WTC11 (cell line): ENCODE measurements at regions not wholly inside any gene's neighbourhood (a gene's known extent, or its start where the extent isn't known, plus 50 kb on each side); places are given as distances from the start of the nearest gene placed in this dataset.

Experiments
- ATAC-seq: fragments of 200-7000 bp; cut with Tn5 transposase; 2 replicates; pipeline ENCODE4 v1.10.0; 2021; ENCODE audit warnings: mild to moderate bottlenecking, moderate library complexity
- CTCF ChIA-PET: fragments of 300-600 bp; sonication (Branson Sonifier 250); formaldehyde crosslinking; loops from one replicate; lab custom pipeline; 2021; ENCODE audit warnings: antibody characterized with exemption; lab: Charles Lee
- POLR2A ChIA-PET: fragments of 350-600 bp; sonication (Branson Sonifier 250); formaldehyde crosslinking; loops from one replicate; lab custom pipeline; 2021; ENCODE audit warnings: antibody characterized with exemption; lab: Charles Lee
- DNase-seq: peaks from one replicate; pipeline ENCODE4 v3.0.0; 2021; ENCODE audit warnings: low spot score
- H3K27ac Mint-ChIP-seq: 2 replicates; pipeline ENCODE4 v1.8.0; 2021; ENCODE audit warnings: mixed read lengths
- H3K27me3 Mint-ChIP-seq: 2 replicates; pipeline ENCODE4 v1.8.0; 2021; ENCODE audit warnings: low read depth, mild to moderate bottlenecking, moderate library complexity, mixed read lengths
- H3K36me3 Mint-ChIP-seq: 2 replicates; pipeline ENCODE4 v1.8.0; 2021; ENCODE audit warnings: mixed read lengths
- H3K4me1 Mint-ChIP-seq: 2 replicates; pipeline ENCODE4 v1.8.0; 2022; ENCODE audit warnings: mixed read lengths
- H3K4me3 Mint-ChIP-seq: 2 replicates; pipeline ENCODE4 v1.8.0; 2021; ENCODE audit warnings: mild to moderate bottlenecking, moderate library complexity, mixed read lengths
- H3K9me3 Mint-ChIP-seq: 2 replicates; pipeline ENCODE4 v1.8.0; 2021; ENCODE audit warnings: mixed read lengths
- ARID4B ChIP-seq: sonication (generic); formaldehyde crosslinking; IDR thresholded peaks from 2 replicates; pipeline ENCODE4 v1.8.0; 2023; ENCODE audit warnings: missing genetic modification reagents, mild to moderate bottlenecking, borderline replicate concordance
- CBFB ChIP-seq: sonication (generic); formaldehyde crosslinking; IDR thresholded peaks from 2 replicates; pipeline ENCODE4 v1.8.1; 2022; ENCODE audit warnings: mild to moderate bottlenecking, low read depth, missing genetic modification reagents
- CDX4 ChIP-seq: fragments of 250-450 bp; sonication (Bioruptor Pico); IDR thresholded peaks from 2 replicates; pipeline ENCODE4 v1.9.0; 2021; ENCODE audit warnings: moderate library complexity, mild to moderate bottlenecking, inconsistent platforms, borderline replicate concordance
- CREM ChIP-seq: sonication (generic); formaldehyde crosslinking; IDR thresholded peaks from 2 replicates; pipeline ENCODE4 v1.8.1; 2022; ENCODE audit warnings: mild to moderate bottlenecking, missing genetic modification reagents, moderate library complexity
- EMX1 ChIP-seq: fragments of 250-450 bp; sonication (Bioruptor Pico); IDR thresholded peaks from 2 replicates; pipeline ENCODE4 v1.8.0; 2021; ENCODE audit warnings: mild to moderate bottlenecking
- ERG ChIP-seq: fragments of 250-450 bp; sonication (Bioruptor Pico); IDR thresholded peaks from 2 replicates; pipeline ENCODE4 v1.8.0; 2021; ENCODE audit warnings: mild to moderate bottlenecking
- FOXJ3 ChIP-seq: sonication (generic); formaldehyde crosslinking; IDR thresholded peaks from 2 replicates; pipeline ENCODE4 v1.9.0; 2021; ENCODE audit warnings: missing genetic modification reagents, mild to moderate bottlenecking, borderline replicate concordance
- GABPB1 ChIP-seq: sonication (generic); formaldehyde crosslinking; IDR thresholded peaks from 2 replicates; pipeline ENCODE4 v1.8.1; 2023; ENCODE audit warnings: mild to moderate bottlenecking, missing genetic modification reagents
- GRHL2 ChIP-seq: fragments of 250-450 bp; sonication (Bioruptor Pico); IDR thresholded peaks from 2 replicates; pipeline ENCODE4 v1.8.0; 2022; ENCODE audit warnings: mild to moderate bottlenecking, moderate library complexity; ENCODE audit not compliant: insufficient replicate concordance, severe bottlenecking
- IRF2 ChIP-seq: sonication (generic); formaldehyde crosslinking; IDR thresholded peaks from 2 replicates; pipeline ENCODE4 v1.8.0; 2022; ENCODE audit warnings: low read depth, missing genetic modification reagents, borderline replicate concordance
- KAT7 ChIP-seq: sonication (generic); formaldehyde crosslinking; IDR thresholded peaks from 2 replicates; pipeline ENCODE4 v1.8.1; 2023; ENCODE audit warnings: missing genetic modification reagents, mild to moderate bottlenecking, borderline replicate concordance
- MAX ChIP-seq: sonication (generic); formaldehyde crosslinking; IDR thresholded peaks from 2 replicates; pipeline ENCODE4 v1.8.0; 2022; ENCODE audit warnings: mild to moderate bottlenecking, missing genetic modification reagents
- MXD4 ChIP-seq: fragments of 250-450 bp; sonication (Bioruptor Pico); IDR thresholded peaks from 2 replicates; pipeline ENCODE4 v1.8.0; 2021; ENCODE audit warnings: mild to moderate bottlenecking, moderate library complexity, borderline replicate concordance
- MYBL2 ChIP-seq: sonication (generic); formaldehyde crosslinking; IDR thresholded peaks from 2 replicates; pipeline ENCODE4 v1.8.1; 2023; ENCODE audit warnings: mild to moderate bottlenecking, moderate library complexity, missing genetic modification reagents
- NFYB ChIP-seq: sonication (generic); formaldehyde crosslinking; conservative IDR thresholded peaks from 2 replicates; pipeline ENCODE4 v1.8.0; 2022; ENCODE audit warnings: low read depth, missing genetic modification reagents
- PRDM15 ChIP-seq: sonication (generic); formaldehyde crosslinking; IDR thresholded peaks from 2 replicates; pipeline ENCODE4 v1.8.0; 2022; ENCODE audit warnings: missing genetic modification reagents
- TCF7 ChIP-seq: sonication (generic); formaldehyde crosslinking; IDR thresholded peaks from 2 replicates; pipeline ENCODE4 v1.8.0; 2022; ENCODE audit warnings: mild to moderate bottlenecking, low read depth, missing genetic modification reagents, moderate library complexity
- USF2 ChIP-seq: sonication (generic); formaldehyde crosslinking; IDR thresholded peaks from 2 replicates; pipeline ENCODE4 v1.8.1; 2023; ENCODE audit warnings: mild to moderate bottlenecking, missing genetic modification reagents, moderate library complexity
- ZNF232 ChIP-seq: sonication (generic); formaldehyde crosslinking; IDR thresholded peaks from 2 replicates; pipeline ENCODE4 v1.8.0; 2022; ENCODE audit warnings: mild to moderate bottlenecking, missing genetic modification reagents
- ZNF396 ChIP-seq: fragments of 250-450 bp; sonication (Bioruptor Pico); IDR thresholded peaks from 2 replicates; pipeline ENCODE4 v1.8.0; 2021; ENCODE audit warnings: mild to moderate bottlenecking, moderate library complexity, borderline replicate concordance
- ZNF512 ChIP-seq: sonication (generic); formaldehyde crosslinking; IDR thresholded peaks from 2 replicates; pipeline ENCODE4 v1.8.1; 2022; ENCODE audit warnings: missing genetic modification reagents, borderline replicate concordance

- DNase-seq = no peak
- Mint-ChIP-seq H3K27me3 (no peaks in the 10 kb centered on the region), H3K27ac (no peak overlapping the region), H3K9me3 (peaks cover 8% of the 10 kb centered on the region), H3K36me3 (no peaks in the 10 kb centered on the region)
- ChIA-PET POLR2A (no interaction called here), CTCF (no interaction called here)
- no peak for TF ChIP-seq ZNF232
- TF ChIP-seq FOXJ3 (CRISPR knock-in tag) = no peak
- TF ChIP-seq EMX1 = no peak
- no peak for TF ChIP-seq MAX
- no peak for TF ChIP-seq CDX4 (CRISPR knock-in tag)
- no peak for TF ChIP-seq USF2 (CRISPR knock-in tag)
- TF ChIP-seq ZNF512 = no peak
- no peak for TF ChIP-seq NFYB (CRISPR knock-in tag)
- TF ChIP-seq GABPB1 = no peak
- TF ChIP-seq IRF2 (CRISPR knock-in tag) = no peak
- no peak for TF ChIP-seq PRDM15 (CRISPR knock-in tag)
- TF ChIP-seq, all 79 proteins: peak for 0
- no peak for ATAC-seq
- peaks cover 5% of the 10 kb centered on the region for H3K4me1 Mint-ChIP-seq
- H3K4me3 Mint-ChIP-seq = no peak overlapping the region
Measured at GRCh38 chr4:117868201-117868600, 166.1 kb upstream of the NDST3 start.

- Mint-ChIP-seq H3K36me3 (no peaks in the 10 kb centered on the region), H3K4me3 (no peak overlapping the region), H3K9me3 (no peaks in the 10 kb centered on the region), H3K27me3 (no peaks in the 10 kb centered on the region)
- no peak for ATAC-seq
- TF ChIP-seq MYBL2 (CRISPR knock-in tag) = no peak
- TF ChIP-seq MXD4 (CRISPR knock-in tag) = no peak
- TF ChIP-seq, all 79 proteins: peak for 0
- POLR2A ChIA-PET = no interaction called here
- H3K27ac Mint-ChIP-seq = no peak overlapping the region
- DNase-seq = no peak
- peaks cover 6% of the 10 kb centered on the region for H3K4me1 Mint-ChIP-seq
- CTCF ChIA-PET = no interaction called here
Measured at GRCh38 chr4:117873779-117874178, 160.5 kb upstream of the NDST3 start.

GRCh38 chr4:117874216-117874615 is 160.1 kb upstream of the NDST3 start:
- ChIA-PET CTCF (no interaction called here), POLR2A (no interaction called here)
- no peak overlapping the region for H3K27ac Mint-ChIP-seq
- H3K4me3 Mint-ChIP-seq = no peak overlapping the region
- ATAC-seq (no peak), DNase-seq (no peak)
- no peaks in the 10 kb centered on the region for H3K36me3 Mint-ChIP-seq
- H3K9me3 Mint-ChIP-seq = no peaks in the 10 kb centered on the region
- peaks cover 6% of the 10 kb centered on the region for H3K4me1 Mint-ChIP-seq
- no peaks in the 10 kb centered on the region for H3K27me3 Mint-ChIP-seq
- TF ChIP-seq ZNF396 (CRISPR knock-in tag) (no peak), ERG (no peak), TCF7 (CRISPR knock-in tag) (no peak), CREM (CRISPR knock-in tag) (no peak), KAT7 (no peak), GRHL2 (CRISPR knock-in tag) (no peak), ARID4B (CRISPR knock-in tag) (no peak), CBFB (CRISPR knock-in tag) (no peak)
